RKO (cell line): ENCODE measurements at regions not wholly inside any gene's neighbourhood (a gene's known extent, or its start where the extent isn't known, plus 50 kb on each side); places are given as distances from the start of the nearest gene placed in this dataset.
A peak's percentile ranks its signal among the peaks of the same experiment; 100 is the strongest.

Experiments
- DNase-seq: peaks from one replicate; pipeline ENCODE4 v3.0.0-alpha.2; 2016; ENCODE audit warnings: low spot score

DNA sequence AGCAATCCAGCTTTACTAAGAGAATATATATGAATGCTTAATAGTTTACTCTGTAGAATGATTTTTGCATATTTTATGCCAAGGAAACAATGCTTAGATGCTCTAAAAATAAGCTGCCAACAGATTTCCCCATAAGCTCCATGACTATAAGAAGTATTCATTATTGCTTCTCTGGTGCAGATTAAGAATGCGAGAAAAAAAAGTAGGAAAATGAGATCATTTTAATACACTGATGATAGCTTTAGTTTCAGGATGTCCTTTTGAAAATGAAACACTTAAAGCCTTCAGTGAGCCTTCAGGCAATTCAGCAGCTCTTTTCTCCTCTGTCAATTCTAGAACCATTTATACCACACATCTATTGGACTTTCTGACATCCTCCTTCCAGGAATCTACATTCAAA, 735.0 kb upstream of the POT1 start:
- DNase-seq: no peak

- DNase-seq: no peak
Observed at GRCh38 chr7:125663961-125664360, 734.3 kb upstream of the POT1 start.

- DNase-seq: no peak
Observed at GRCh38 chr7:125661677-125662076, 732.1 kb upstream of the POT1 start.

DNA sequence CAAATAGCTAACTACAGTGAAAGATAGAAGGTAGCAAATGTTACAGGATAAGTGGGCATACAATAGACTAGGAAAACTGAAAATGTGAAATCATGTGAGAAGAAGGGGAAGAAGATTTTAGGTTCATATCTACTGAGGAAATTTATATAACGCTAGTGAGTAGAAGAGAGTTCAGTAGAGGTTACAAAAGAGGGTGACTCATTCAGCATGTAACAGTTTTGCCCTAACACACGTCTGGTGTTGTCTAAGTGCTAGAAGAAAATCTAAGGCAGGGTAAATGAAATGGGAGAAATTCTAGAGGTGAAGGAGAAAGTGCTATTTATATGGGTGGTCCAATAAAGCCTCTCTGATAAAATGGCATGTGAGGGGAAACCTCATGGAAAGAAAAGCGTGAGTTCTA, 731.4 kb upstream of the POT1 start:
- DNase-seq: no peak

DNA sequence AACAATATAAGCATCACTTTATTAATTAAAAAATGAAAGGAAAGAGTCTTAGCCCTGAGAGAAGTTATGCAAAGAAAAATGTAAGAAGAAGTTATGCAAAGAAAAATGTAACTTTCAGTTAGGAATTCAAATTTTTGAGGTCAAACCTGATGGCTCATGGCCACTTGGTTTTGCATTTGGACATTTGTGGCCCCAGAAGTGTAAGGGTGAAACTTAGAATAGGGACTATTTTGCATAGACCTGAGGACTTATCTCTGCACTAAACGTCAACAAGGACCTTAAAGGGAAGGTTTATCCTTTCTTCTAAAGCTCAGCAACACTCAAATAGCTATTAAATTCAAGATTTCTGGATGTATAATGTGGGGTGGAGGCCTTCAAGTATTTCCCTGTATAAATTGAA, 724.5 kb upstream of the POT1 start:
- no peak for DNase-seq

DNA sequence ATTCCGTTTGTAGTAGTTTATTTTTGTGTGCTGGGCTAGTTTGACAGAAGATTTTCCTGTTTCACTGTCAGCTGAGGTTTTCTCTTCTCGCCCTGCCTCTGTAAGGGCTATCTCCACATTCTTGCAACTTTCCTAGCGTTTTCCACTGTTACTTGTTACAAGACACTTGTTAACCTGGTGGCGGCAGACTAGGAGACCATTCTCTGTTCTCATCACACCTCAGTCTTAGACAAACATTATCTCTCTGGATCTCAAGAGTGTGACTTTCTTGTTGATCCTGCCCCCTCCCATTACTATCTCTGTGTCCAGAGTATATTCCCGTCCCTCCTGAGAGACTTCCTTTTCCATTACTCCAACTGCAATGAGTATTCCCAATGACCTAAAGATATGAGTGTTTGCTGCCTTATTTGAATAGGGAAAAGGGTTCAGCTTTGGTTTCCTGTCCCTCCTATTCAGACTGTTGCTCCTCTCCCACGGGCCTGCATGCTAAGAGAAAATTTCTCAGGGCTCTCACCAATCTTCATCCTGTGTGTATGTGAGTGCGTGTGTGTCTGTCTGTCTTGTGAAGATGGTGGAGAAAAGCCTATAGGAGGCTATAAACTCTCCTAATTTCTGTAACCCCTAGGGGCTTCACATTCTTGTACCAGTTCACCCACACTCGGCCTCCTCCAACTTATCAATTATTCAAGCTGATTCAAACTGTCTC, 722.4 kb upstream of the POT1 start:
- no peak for DNase-seq

DNA sequence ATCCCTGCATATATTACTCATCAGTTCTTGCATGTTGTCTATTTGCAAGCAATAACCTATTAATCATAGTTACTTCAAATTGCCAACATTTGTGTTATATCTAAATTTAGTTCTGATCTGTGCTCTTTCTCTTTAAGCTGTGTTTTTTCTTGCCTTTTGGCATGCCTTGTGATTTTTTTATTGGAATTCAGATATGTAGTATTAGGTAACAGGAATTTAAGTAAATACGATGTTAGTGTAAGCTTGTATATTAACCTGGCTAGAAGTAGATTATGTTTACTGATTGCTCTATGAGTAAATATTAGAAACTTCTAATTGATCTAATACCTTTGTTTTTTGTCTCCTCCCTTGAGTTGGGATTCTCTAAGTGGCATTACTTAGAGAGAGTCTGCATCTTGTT, 718.9 kb upstream of the POT1 start:
- DNase-seq: no peak

DNA sequence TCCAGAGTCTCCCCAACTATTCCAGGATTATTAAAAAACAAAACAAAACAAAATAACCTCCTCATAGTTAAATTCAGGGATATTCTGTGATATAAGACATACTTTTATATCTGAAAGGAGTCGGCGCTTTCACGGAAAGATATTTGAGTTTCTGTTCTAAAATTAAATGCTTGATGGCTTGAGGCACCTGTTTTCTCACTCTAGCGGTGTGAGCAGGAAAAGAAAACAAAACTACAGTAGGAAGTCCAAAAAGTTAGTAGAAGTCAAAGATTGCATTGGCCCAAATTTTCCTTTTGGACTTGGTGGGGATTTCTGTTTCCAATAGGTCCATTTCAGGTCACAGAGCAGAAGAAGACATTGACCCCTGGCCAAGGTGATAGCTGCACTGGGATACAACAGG, 716.1 kb upstream of the POT1 start:
- DNase-seq: no peak

DNA sequence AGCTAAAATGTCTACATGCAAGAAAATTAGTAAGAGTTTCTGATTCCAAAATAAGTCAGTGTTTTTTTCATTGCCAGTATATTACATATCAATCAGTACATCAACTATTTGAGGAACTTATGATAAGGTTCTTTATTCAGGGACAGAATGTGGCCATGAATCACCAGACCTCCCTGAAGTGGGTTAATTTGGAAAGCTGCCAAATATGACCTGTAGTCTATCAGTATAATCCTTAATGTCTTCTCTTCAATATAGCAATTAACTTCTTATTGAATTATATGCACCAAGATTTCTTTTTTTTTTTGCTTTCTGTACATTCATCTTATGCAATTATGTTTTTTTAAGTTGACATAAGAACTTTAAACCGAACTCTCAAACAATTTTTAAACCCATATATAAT, 714.5 kb upstream of the POT1 start:
- no peak for DNase-seq

- DNase-seq: no peak
Observed at GRCh38 chr7:125643302-125643701, 713.7 kb upstream of the POT1 start.

DNA sequence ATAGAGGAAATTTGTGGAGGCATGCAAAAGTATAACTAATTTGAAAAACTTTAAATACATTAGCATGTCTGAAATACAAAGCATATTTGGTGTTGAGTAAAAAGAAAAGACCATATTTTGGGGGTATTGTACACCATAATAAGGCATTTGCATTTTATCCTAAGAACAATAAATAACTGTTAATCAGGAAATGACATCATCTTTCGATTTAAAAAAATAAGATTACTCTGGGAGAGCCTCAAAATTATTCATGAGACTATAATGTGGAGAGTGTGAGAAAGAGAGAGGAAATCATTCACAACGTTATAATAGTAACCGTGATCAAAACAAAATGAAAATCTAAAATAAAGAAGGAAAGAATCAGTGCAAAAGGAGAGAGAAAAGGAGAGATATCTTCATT, 712.3 kb upstream of the POT1 start:
- no peak for DNase-seq

DNA sequence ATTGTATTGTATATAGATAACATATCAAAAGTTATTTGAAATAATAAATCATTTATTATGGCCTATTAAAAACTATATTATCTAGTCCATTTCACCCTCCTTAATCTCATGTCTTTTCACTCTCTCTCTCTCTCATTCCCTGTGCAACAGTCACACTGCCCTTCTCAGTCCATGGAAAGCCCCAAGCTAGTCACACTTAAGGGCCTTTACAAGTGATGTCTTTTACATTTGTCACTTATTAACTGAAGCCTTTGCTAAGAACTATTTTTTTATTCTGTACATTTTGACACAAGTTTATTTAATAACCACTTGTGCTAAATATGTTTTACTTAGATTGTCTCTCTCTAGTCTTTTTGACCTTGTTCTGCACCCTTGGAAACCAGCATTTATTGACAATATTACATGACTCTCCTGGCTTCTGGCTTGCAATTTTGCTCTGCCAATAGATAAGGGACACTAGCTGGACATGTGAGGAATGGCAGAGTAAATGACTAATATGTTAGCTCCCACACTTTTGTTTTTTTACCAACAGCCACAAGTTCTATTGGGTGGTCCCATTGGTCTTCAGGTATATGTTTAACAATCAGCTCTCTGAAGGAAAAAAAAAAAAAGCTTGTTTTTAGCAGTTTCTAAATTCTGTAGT, 706.8 kb upstream of the POT1 start:
- DNase-seq: no peak

DNA sequence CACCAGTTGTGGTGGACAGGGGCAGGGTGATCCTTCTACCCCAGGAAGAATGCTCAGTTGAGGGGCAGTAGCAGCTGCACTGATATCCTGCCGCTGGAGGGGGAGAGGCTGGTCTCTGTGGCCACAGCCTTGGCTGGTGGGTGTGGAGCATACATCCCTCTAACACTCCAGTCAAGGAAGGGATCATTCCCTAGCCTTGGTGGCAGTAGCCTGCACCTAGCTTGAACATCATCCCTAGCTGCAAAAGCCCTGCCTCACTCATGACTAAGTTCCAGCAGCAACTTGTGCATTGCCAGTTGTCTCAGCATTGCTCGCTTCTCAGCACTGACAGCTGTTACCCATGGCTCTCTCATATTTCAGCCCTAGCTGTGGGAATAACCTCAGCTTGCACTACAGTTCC, 688.9 kb upstream of the POT1 start:
- no peak for DNase-seq

DNA sequence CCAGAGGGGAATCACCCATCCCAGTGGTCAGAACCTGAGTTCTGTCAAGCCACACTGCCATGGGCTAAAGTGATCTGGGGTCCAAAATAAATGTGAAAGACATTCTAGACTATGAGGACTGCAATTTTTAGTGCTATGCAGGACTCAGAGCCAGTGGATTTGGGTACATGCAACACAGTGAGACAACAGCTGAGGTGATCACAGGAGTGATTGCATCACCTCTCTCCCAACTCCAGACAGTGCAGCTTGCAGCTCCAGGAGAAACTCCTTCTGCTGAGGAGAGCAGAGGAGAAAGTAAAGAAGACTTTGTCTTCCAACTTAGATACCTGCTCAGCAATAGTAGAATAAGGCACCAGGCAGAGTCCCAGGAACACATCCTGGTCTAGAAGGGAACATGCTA, 682.0 kb upstream of the POT1 start:
- no peak for DNase-seq

- no peak for DNase-seq
Observed at GRCh38 chr7:125606671-125607070, 677.0 kb upstream of the POT1 start.

GRCh38 chr7:125605241-125605640, 675.6 kb upstream of the POT1 start:
- DNase-seq: peak; percentile 11

GRCh38 chr7:125602441-125602840, 672.8 kb upstream of the POT1 start:
- DNase-seq: no peak

GRCh38 chr7:125599387-125599786, 669.8 kb upstream of the POT1 start:
- DNase-seq: peak; percentile 62

DNA sequence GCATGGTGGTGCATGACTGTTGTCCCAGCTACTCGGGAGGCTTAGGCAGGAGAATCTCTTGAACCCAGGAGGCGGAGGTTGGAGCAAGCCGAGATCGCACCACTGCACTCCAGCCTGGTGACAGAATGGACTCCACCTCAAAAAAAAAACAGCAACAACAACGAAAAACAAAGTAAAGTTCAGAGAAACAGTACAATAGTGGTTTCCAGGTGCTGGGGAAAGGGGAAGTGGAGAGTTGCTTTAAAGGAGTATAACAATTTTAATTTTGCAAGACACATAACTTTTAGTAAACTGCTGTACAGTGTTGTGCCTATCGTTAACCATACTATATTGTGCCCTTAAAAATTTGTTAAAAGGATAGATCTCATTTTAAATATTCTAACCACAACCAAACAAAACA, 662.7 kb upstream of the POT1 start:
- no peak for DNase-seq

DNA sequence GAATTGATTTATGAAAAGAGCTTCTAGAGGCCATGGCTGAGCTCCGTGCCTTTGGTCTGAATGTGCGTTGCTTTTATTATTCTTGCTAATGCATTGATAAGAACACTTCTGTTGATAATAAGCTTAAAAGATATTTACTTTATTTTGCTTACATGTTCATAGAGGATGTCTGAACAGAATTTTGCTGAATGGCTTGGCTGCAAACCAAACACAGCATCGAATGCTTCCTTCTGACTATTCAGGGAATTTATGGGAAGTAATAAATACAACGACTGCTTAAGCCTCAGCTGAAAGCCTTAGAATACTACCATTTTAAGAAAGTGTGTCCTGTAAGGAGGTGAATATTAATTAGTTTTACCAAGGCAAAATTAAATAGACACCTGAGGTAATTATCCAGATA, 643.5 kb upstream of the POT1 start:
- no peak for DNase-seq

DNA sequence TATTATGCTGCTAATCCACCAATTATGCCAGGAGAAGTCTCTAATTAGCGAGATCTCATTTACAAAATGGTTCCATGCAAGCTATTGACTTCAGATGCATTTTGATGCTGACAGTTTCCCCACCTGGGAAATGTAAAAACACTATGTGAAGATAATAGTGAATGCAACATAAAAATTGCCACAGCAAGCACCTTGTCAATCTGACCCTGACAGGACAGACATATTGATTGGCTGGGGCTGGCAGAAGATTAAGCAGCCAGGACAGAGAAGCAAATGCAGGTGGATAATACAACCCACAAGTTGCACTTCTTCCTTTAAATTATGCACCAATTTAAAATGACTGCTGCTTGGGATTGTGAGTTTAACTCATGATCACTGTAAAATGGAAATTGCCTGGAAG, 642.8 kb upstream of the POT1 start:
- DNase-seq: no peak

- no peak for DNase-seq
Observed at GRCh38 chr7:125568799-125569198, 639.2 kb upstream of the POT1 start.

- no peak for DNase-seq
Observed at GRCh38 chr7:125567686-125568085, 638.1 kb upstream of the POT1 start.

DNA sequence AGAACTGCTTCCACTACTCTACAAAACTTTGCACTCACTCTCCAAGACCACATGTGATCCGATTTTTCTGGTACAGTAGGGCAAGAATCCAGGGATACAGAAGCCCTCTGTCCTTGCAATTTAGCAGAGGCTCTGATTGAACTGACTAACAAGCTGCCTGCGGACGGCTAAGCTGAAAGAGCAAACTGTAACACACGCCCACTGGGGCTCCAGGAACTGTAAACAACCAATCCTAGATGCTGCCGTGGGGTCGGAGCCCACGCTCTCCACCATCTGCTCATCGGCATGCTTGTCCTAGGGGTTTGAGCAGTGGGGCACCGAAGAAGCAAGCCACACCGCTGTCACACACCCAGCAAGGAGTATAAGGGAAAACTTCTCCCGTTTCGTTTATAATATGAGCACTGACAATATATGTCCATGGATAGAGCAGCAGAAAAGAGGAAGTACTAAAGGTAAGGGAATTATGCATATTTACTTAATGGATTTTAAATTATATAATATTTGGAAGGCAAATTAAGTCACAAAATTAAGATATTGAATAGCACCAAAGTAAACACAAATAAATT, 634.4 kb upstream of the POT1 start:
- DNase-seq: no peak
